IPS DF 19.7 (cell line): ENCODE measurements at regions not wholly inside any gene's neighbourhood (a gene's known extent, or its start where the extent isn't known, plus 50 kb on each side); places are given as distances from the start of the nearest gene placed in this dataset.
"Not testable (repeated sequence)": the region's sequence is repeated elsewhere in the genome, so short reads cannot be mapped to it uniquely, and the experiment has no call there.

ENCODE experiments used
- DNase-seq: peaks from one replicate; pipeline ENCODE4 v3.0.0-alpha.2; 2013; ENCODE audit warnings: low read depth, low spot score

GRCh38 chrY:10627116-10627515 lies 1099.4 kb downstream of the TSPY10 start:
- DNase-seq = peak; percentile 90

GRCh38 chrY:10648813-10649212 lies 1121.1 kb downstream of the TSPY10 start:
- DNase-seq = not testable (repeated sequence)

GRCh38 chrY:10657120-10657519 lies 1129.4 kb downstream of the TSPY10 start:
- DNase-seq = not testable (repeated sequence)

GRCh38 chrY:10666785-10667184 lies 1139.1 kb downstream of the TSPY10 start:
- no peak for DNase-seq

- DNase-seq = no peak
These were observed 1158.7 kb downstream of the TSPY10 start for GRCh38 chrY:10686414-10686813.
